B cell (primary cell): ENCODE measurements at regions not wholly inside any gene's neighbourhood (a gene's known extent, or its start where the extent isn't known, plus 50 kb on each side); places are given as distances from the start of the nearest gene placed in this dataset.

ENCODE experiments used
- ATAC-seq: fragments of 200-7000 bp; cut with Tn5 transposase; one replicate; pipeline ENCODE4 v1.10.0; 2021; ENCODE audit warnings: low read depth, mild to moderate bottlenecking, moderate number of reproducible peaks, moderate library complexity
- CTCF ChIA-PET: fragments of 350-600 bp; sonication (Branson Sonifier 250); formaldehyde crosslinking; loops from one replicate; lab custom pipeline; 2021; ENCODE audit warnings: antibody characterized with exemption, inconsistent platforms; lab: Charles Lee
- POLR2A ChIA-PET: fragments of 350-600 bp; sonication (Branson Sonifier 250); formaldehyde crosslinking; loops from one replicate; lab custom pipeline; 2021; ENCODE audit warnings: antibody characterized with exemption; lab: Charles Lee
- DNase-seq: peaks from one replicate; pipeline ENCODE4 v3.0.0; 2013
- H2AFZ ChIP-seq: 2 replicates; pipeline ENCODE4 v1.6.1; 2012; ENCODE audit warnings: mild to moderate bottlenecking, low read depth, low read length; ENCODE audit not compliant: insufficient read depth, poor library complexity, severe bottlenecking
- H3K27ac ChIP-seq, 2 donors: 1 replicate in 1 of 2; 2 replicates in 1 of 2; pipeline ENCODE4 v1.5.1; 2012 to 2013; ENCODE audit warnings: low read length in 2 of 2, mild to moderate bottlenecking in 2 of 2, moderate library complexity in 1 of 2
- H3K27me3 ChIP-seq, 4 experiments: fragments of 200-600 bp in 1 of 4; sonication (generic) in 1 of 4; replicated peaks in 1 of 4; 1 replicate in 2 of 4; 2 replicates in 2 of 4; pipeline versions ENCODE4 v1.6.1 to v1.7.0; 2013 to 2016; ENCODE audit warnings: low read length in 3 of 4, mild to moderate bottlenecking in 2 of 4, mixed read lengths in 1 of 4, moderate library complexity in 1 of 4; ENCODE audit not compliant: insufficient read depth in 4 of 4, control insufficient read depth in 3 of 4; ENCODE audit errors: control extremely low read depth in 1 of 4
- H3K36me3 ChIP-seq, 2 experiments: replicated peaks in 1 of 2; 1 replicate in 1 of 2; 2 replicates in 1 of 2; pipeline versions ENCODE4 v1.6.1 to v1.7.1; 2013; ENCODE audit warnings: low read length in 1 of 2; ENCODE audit not compliant: insufficient read depth in 2 of 2, control insufficient read depth in 1 of 2; ENCODE audit errors: control extremely low read depth in 1 of 2, extremely low read depth in 1 of 2
- H3K4me1 ChIP-seq, 2 donors: fragments of 200-600 bp in 1 of 2; sonication (generic) in 1 of 2; 1 replicate in 1 of 2; 2 replicates in 1 of 2; pipeline versions ENCODE4 v1.5.1 to v1.6.1; 2013 to 2017; ENCODE audit warnings: low read length in 2 of 2; ENCODE audit not compliant: control insufficient read depth in 2 of 2, insufficient read depth in 2 of 2
- H3K4me2 ChIP-seq: replicated peaks from 2 replicates; pipeline ENCODE3; 2012; ENCODE audit warnings: mild to moderate bottlenecking, low read depth, low read length; ENCODE audit not compliant: poor library complexity, severe bottlenecking
- H3K4me3 ChIP-seq, 5 experiments: fragments of 200-600 bp in 1 of 5; sonication (generic) in 1 of 5; 1 replicate in 3 of 5; 2 replicates in 2 of 5; pipeline versions ENCODE4 v1.5.1 to v1.7.0; 2011 to 2016; ENCODE audit warnings: low read length in 4 of 5, mild to moderate bottlenecking in 4 of 5, low read depth in 2 of 5, control low read depth in 1 of 5, moderate library complexity in 1 of 5; ENCODE audit not compliant: insufficient read depth in 1 of 5; ENCODE audit errors: control extremely low read depth in 1 of 5, extremely low read depth in 1 of 5
- H3K79me2 ChIP-seq: fragments of 200-600 bp; sonication (generic); one replicate; pipeline ENCODE4 v1.6.0; 2016; ENCODE audit warnings: low read length; ENCODE audit not compliant: control insufficient read depth, insufficient read depth
- H3K9ac ChIP-seq: fragments of 200-600 bp; sonication (generic); 2 replicates; pipeline ENCODE4 v1.6.1; 2017; ENCODE audit warnings: mild to moderate bottlenecking, low read length, moderate library complexity
- H3K9me3 ChIP-seq, 3 donors: one replicate each; pipeline versions ENCODE4 v1.6.1 to v1.7.1; 2013; ENCODE audit warnings: low read length in 2 of 3; ENCODE audit not compliant: control insufficient read depth in 2 of 3, insufficient read depth in 1 of 3; ENCODE audit errors: control extremely low read depth in 1 of 3
- H4K20me1 ChIP-seq: 2 replicates; pipeline ENCODE4 v1.6.0; 2012; ENCODE audit warnings: mild to moderate bottlenecking, low read length; ENCODE audit not compliant: insufficient read depth, control insufficient read depth, poor library complexity, severe bottlenecking
- H3K27ac Mint-ChIP-seq: one replicate; pipeline ENCODE4 v1.8.0; 2021; ENCODE audit warnings: mixed read lengths
- H3K27me3 Mint-ChIP-seq: one replicate; pipeline ENCODE4 v1.8.0; 2021; ENCODE audit warnings: mixed read lengths
- H3K4me1 Mint-ChIP-seq: one replicate; pipeline ENCODE4 v1.8.0; 2021; ENCODE audit warnings: mixed read lengths
- H3K4me3 Mint-ChIP-seq: one replicate; pipeline ENCODE4 v1.8.0; 2021; ENCODE audit warnings: mixed read lengths
- H3K9me3 Mint-ChIP-seq: one replicate; pipeline ENCODE4 v1.8.0; 2022; ENCODE audit warnings: mixed read lengths; ENCODE audit not compliant: insufficient read depth
- CTCF ChIP-seq: fragments of 200-600 bp; IDR thresholded peaks from one replicate; pipeline ENCODE4 v1.8.0; 2022; ENCODE audit warnings: antibody characterized with exemption, mild to moderate bottlenecking
- EZH2 ChIP-seq: IDR thresholded peaks from 2 replicates; pipeline ENCODE4 v1.6.1; 2012; ENCODE audit warnings: borderline replicate concordance, low read depth, mild to moderate bottlenecking, moderate library complexity, low read length; ENCODE audit not compliant: insufficient read depth, poor library complexity, severe bottlenecking
- WGBS: methylation state at CpG from one replicate; pipeline ENCODE4 v1.1.5; 2013; ENCODE audit warnings: missing lambda C conversion rate; ENCODE audit not compliant: insufficient coverage; 5-methylcytosine and 5-hydroxymethylcytosine counted together
- intact Hi-C: fragments of 100-400 bp; cut with micrococcal nuclease; formaldehyde crosslinking; loops from one replicate; pipeline ENCODE4 v1.10.0; 2022

GRCh38 chr15:91530956-91531582, 322.4 kb upstream of the SLCO3A1 start:
- DNase-seq (no peak), ATAC-seq (no peak)
- Histone ChIP-seq H3K4me1 (no peaks in the 10 kb centered on the region), H3K27me3 (no peaks in the 10 kb centered on the region), H3K4me3 (no peak overlapping the region), H3K27ac (no peak overlapping the region), H3K79me2 (no peaks in the 10 kb centered on the region), H3K9ac (no peak overlapping the region), H3K9me3 (no peaks in the 10 kb centered on the region), H3K4me2 (no peak overlapping the region), H4K20me1 (no peaks in the 10 kb centered on the region), H2AFZ (no peak overlapping the region), H3K36me3 (no peaks in the 10 kb centered on the region)
- no peak for TF ChIP-seq CTCF
- TF ChIP-seq EZH2: no peak
- Mint-ChIP-seq H3K27ac (no peak overlapping the region), H3K4me3 (no peak overlapping the region), H3K4me1 (no peaks in the 10 kb centered on the region), H3K9me3 (no peaks in the 10 kb centered on the region), H3K27me3 (peaks cover 3% of the 10 kb centered on the region)
- intact Hi-C loops: no loop called here
- POLR2A ChIA-PET: no interaction called here
- CTCF ChIA-PET: no interaction called here
- WGBS: 100% methylated on average over 4 of the region's 9 CpGs

GRCh38 chr15:91534235-91534634, 319.3 kb upstream of the SLCO3A1 start:
- H3K27ac Mint-ChIP-seq: no peak overlapping the region
- no peak overlapping the region for H3K4me3 Mint-ChIP-seq
- Histone ChIP-seq H3K9me3 (no peaks in the 10 kb centered on the region), H3K4me3 (no peak overlapping the region), H3K36me3 (no peaks in the 10 kb centered on the region), H3K4me1 (no peaks in the 10 kb centered on the region), H4K20me1 (no peaks in the 10 kb centered on the region), H3K27me3 (no peaks in the 10 kb centered on the region), H3K9ac (no peak overlapping the region), H2AFZ (no peak overlapping the region), H3K27ac (no peak overlapping the region), H3K4me2 (no peak overlapping the region), H3K79me2 (no peaks in the 10 kb centered on the region)
- no CpG with 5 or more reads among the region's 2 CpGs for WGBS
- ATAC-seq (no peak), DNase-seq (no peak)
- ChIA-PET CTCF (no interaction called here), POLR2A (no interaction called here)
- no peaks in the 10 kb centered on the region for H3K27me3 Mint-ChIP-seq
- intact Hi-C loops: no loop called here
- no peaks in the 10 kb centered on the region for H3K9me3 Mint-ChIP-seq
- TF ChIP-seq EZH2: no peak
- H3K4me1 Mint-ChIP-seq: no peaks in the 10 kb centered on the region
